Astrocyte of the cerebellum (primary cell): ENCODE measurements at regions not wholly inside any gene's neighbourhood (a gene's known extent, or its start where the extent isn't known, plus 50 kb on each side); places are given as distances from the start of the nearest gene placed in this dataset.
"Not testable (repeated sequence)": the region's sequence is repeated elsewhere in the genome, so short reads cannot be mapped to it uniquely, and the experiment has no call there.

Source experiments
- DNase-seq: peaks from one replicate; pipeline ENCODE4 v3.0.0-alpha.2; 2011; ENCODE audit warnings: low read depth
- H3K4me3 ChIP-seq: 2 replicates; pipeline ENCODE4 v1.5.1; 2011; ENCODE audit warnings: mild to moderate bottlenecking, low read depth, low read length, moderate library complexity
- CTCF ChIP-seq: IDR thresholded peaks from 2 replicates; pipeline ENCODE4 v1.5.1; 2012; ENCODE audit warnings: low read length, low read depth, moderate library complexity, mild to moderate bottlenecking; ENCODE audit errors: missing control alignments
- in situ Hi-C: cut with HindIII; loops from 2 replicates; pipeline ENCODE4 v1.10.0; 2017; ENCODE audit warnings: low sequenced_read_pairs

- TF ChIP-seq CTCF, result no peak
- DNase-seq, result no peak
- no peak overlapping the region for H3K4me3 ChIP-seq
- in situ Hi-C loops, result no loop called here
Measured at GRCh38 chr6:34646714-34647113, 49.9 kb downstream of the ILRUN start.

GRCh38 chr6:34645627-34646026, 50.9 kb downstream of the ILRUN start:
- no peak overlapping the region for H3K4me3 ChIP-seq
- no peak for TF ChIP-seq CTCF
- no peak for DNase-seq
- in situ Hi-C loops, result no loop called here

- in situ Hi-C loops, result no loop called here
- H3K4me3 ChIP-seq, result no peak overlapping the region
- DNase-seq, result no peak
- TF ChIP-seq CTCF, result no peak
Measured at GRCh38 chr6:34644716-34645115, 51.9 kb downstream of the ILRUN start.

- in situ Hi-C loops, result no loop called here
- no peak for TF ChIP-seq CTCF
- H3K4me3 ChIP-seq, result no peak overlapping the region
- no peak for DNase-seq
Measured at GRCh38 chr6:34642427-34642826, 54.1 kb downstream of the ILRUN start.

- in situ Hi-C loops, DNase-seq, H3K4me3 ChIP-seq: not testable (repeated sequence)
Measured at GRCh38 chr6:34640074-34640849, 56.3 kb downstream of the ILRUN start.

GRCh38 chr6:34638834-34639736, 57.5 kb downstream of the ILRUN start:
- no peak for TF ChIP-seq CTCF
- no peak for DNase-seq
- in situ Hi-C loops, result no loop called here
- H3K4me3 ChIP-seq, result no peak overlapping the region

GRCh38 chr6:34633785-34634184, 62.8 kb downstream of the ILRUN start:
- TF ChIP-seq CTCF, result no peak
- no peak for DNase-seq
- no peak overlapping the region for H3K4me3 ChIP-seq
- in situ Hi-C loops, result no loop called here
